WTC11 (cell line): ENCODE measurements at regions not wholly inside any gene's neighbourhood (a gene's known extent, or its start where the extent isn't known, plus 50 kb on each side); places are given as distances from the start of the nearest gene placed in this dataset.

Experiments
- ATAC-seq: fragments of 200-7000 bp; cut with Tn5 transposase; 2 replicates; pipeline ENCODE4 v1.10.0; 2021; ENCODE audit warnings: mild to moderate bottlenecking, moderate library complexity
- CTCF ChIA-PET: fragments of 300-600 bp; sonication (Branson Sonifier 250); formaldehyde crosslinking; loops from one replicate; lab custom pipeline; 2021; ENCODE audit warnings: antibody characterized with exemption; lab: Charles Lee
- POLR2A ChIA-PET: fragments of 350-600 bp; sonication (Branson Sonifier 250); formaldehyde crosslinking; loops from one replicate; lab custom pipeline; 2021; ENCODE audit warnings: antibody characterized with exemption; lab: Charles Lee
- DNase-seq: peaks from one replicate; pipeline ENCODE4 v3.0.0; 2021; ENCODE audit warnings: low spot score
- H3K27ac Mint-ChIP-seq: 2 replicates; pipeline ENCODE4 v1.8.0; 2021; ENCODE audit warnings: mixed read lengths
- H3K27me3 Mint-ChIP-seq: 2 replicates; pipeline ENCODE4 v1.8.0; 2021; ENCODE audit warnings: low read depth, mild to moderate bottlenecking, moderate library complexity, mixed read lengths
- H3K36me3 Mint-ChIP-seq: 2 replicates; pipeline ENCODE4 v1.8.0; 2021; ENCODE audit warnings: mixed read lengths
- H3K4me1 Mint-ChIP-seq: 2 replicates; pipeline ENCODE4 v1.8.0; 2022; ENCODE audit warnings: mixed read lengths
- H3K4me3 Mint-ChIP-seq: 2 replicates; pipeline ENCODE4 v1.8.0; 2021; ENCODE audit warnings: mild to moderate bottlenecking, moderate library complexity, mixed read lengths
- H3K9me3 Mint-ChIP-seq: 2 replicates; pipeline ENCODE4 v1.8.0; 2021; ENCODE audit warnings: mixed read lengths
- AFF4 ChIP-seq: sonication (generic); formaldehyde crosslinking; IDR thresholded peaks from 2 replicates; pipeline ENCODE4 v1.8.1; 2023; ENCODE audit warnings: mild to moderate bottlenecking, missing genetic modification reagents, borderline replicate concordance
- ATF1 ChIP-seq: sonication (generic); formaldehyde crosslinking; IDR thresholded peaks from 2 replicates; pipeline ENCODE4 v1.8.1; 2023; ENCODE audit warnings: mild to moderate bottlenecking, moderate library complexity, missing genetic modification reagents
- CBFB ChIP-seq: sonication (generic); formaldehyde crosslinking; IDR thresholded peaks from 2 replicates; pipeline ENCODE4 v1.8.1; 2022; ENCODE audit warnings: mild to moderate bottlenecking, low read depth, missing genetic modification reagents
- EMX1 ChIP-seq: fragments of 250-450 bp; sonication (Bioruptor Pico); IDR thresholded peaks from 2 replicates; pipeline ENCODE4 v1.8.0; 2021; ENCODE audit warnings: mild to moderate bottlenecking
- ESRRA ChIP-seq: sonication (generic); formaldehyde crosslinking; IDR thresholded peaks from 2 replicates; pipeline ENCODE4 v1.8.1; 2022; ENCODE audit warnings: mild to moderate bottlenecking, missing genetic modification reagents, borderline replicate concordance
- FOXP1 ChIP-seq: sonication (generic); formaldehyde crosslinking; IDR thresholded peaks from 2 replicates; pipeline ENCODE4 v1.8.0; 2022; ENCODE audit warnings: missing genetic modification reagents, mild to moderate bottlenecking, moderate library complexity, borderline replicate concordance
- FOXP4 ChIP-seq: sonication (generic); formaldehyde crosslinking; IDR thresholded peaks from 2 replicates; pipeline ENCODE4 v1.8.0; 2022; ENCODE audit warnings: mild to moderate bottlenecking, missing genetic modification reagents
- SOX15 ChIP-seq: fragments of 250-450 bp; sonication (Bioruptor Pico); IDR thresholded peaks from 2 replicates; pipeline ENCODE4 v1.9.0; 2021; ENCODE audit warnings: mild to moderate bottlenecking
- TEAD4 ChIP-seq: sonication (generic); formaldehyde crosslinking; IDR thresholded peaks from 2 replicates; pipeline ENCODE4 v1.8.0; 2022; ENCODE audit warnings: mild to moderate bottlenecking, missing genetic modification reagents
- USF1 ChIP-seq: sonication (generic); formaldehyde crosslinking; IDR thresholded peaks from 2 replicates; pipeline ENCODE4 v1.8.0; 2022; ENCODE audit warnings: mild to moderate bottlenecking, missing genetic modification reagents
- USF2 ChIP-seq: sonication (generic); formaldehyde crosslinking; IDR thresholded peaks from 2 replicates; pipeline ENCODE4 v1.8.1; 2023; ENCODE audit warnings: mild to moderate bottlenecking, missing genetic modification reagents, moderate library complexity
- ZBTB21 ChIP-seq: sonication (generic); formaldehyde crosslinking; IDR thresholded peaks from 2 replicates; pipeline ENCODE4 v1.8.1; 2023; ENCODE audit warnings: mild to moderate bottlenecking, missing genetic modification reagents, borderline replicate concordance
- ZNF263 ChIP-seq: sonication (generic); formaldehyde crosslinking; IDR thresholded peaks from 2 replicates; pipeline ENCODE4 v1.8.1; 2022; ENCODE audit warnings: low read depth, mild to moderate bottlenecking, moderate library complexity, missing genetic modification reagents
- TF ChIP-seq, protein P1 (sequence below): sonication (generic); formaldehyde crosslinking; IDR thresholded peaks from 2 replicates; pipeline ENCODE4 v1.8.1; 2023; ENCODE audit warnings: mild to moderate bottlenecking, missing genetic modification reagents, moderate library complexity
- TF ChIP-seq, protein P2 (sequence below): sonication (generic); formaldehyde crosslinking; IDR thresholded peaks from 2 replicates; pipeline ENCODE4 v1.8.0; 2022; ENCODE audit warnings: missing genetic modification reagents
- TF ChIP-seq, protein P3 (sequence below): sonication (generic); formaldehyde crosslinking; conservative IDR thresholded peaks from 2 replicates; pipeline ENCODE4 v1.8.1; 2022; ENCODE audit warnings: mild to moderate bottlenecking, missing genetic modification reagents

DNA sequence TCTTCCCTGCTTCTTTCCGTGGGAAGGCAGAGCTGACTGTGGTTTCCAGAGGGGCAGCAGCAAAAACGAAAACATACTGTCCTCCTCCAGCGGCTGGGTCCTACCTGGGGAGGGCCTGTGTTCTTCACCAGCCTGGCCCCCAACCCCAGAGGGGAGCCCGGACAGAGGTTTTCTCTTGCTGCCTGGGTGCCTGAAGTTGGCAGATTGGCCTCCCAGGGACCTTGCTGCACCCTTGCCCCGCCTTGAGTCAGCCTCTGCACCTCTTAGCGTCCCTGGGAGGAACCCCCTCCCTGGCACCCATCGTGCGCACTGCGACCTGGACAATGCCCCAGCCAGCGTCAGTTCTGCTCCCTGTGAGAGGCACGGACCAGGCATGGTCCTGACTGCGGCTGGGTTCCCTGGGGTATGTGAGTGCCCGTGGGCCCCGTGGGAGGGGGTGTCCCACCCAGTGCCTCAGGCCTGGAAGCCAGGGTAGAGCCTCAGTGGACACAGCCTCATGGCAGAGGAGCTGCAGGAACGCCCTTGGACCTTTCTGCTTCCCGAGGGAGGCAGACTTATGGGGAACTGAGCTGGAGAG is 56.8 kb upstream of the PRR23E start (continued):
- no peak for TF ChIP-seq AFF4
- TF ChIP-seq, protein P1, sequence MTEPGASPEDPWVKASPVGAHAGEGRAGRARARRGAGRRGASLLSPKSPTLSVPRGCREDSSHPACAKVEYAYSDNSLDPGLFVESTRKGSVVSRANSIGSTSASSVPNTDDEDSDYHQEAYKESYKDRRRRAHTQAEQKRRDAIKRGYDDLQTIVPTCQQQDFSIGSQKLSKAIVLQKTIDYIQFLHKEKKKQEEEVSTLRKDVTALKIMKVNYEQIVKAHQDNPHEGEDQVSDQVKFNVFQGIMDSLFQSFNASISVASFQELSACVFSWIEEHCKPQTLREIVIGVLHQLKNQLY (CRISPR knock-in tag) = no peak
- no peak for TF ChIP-seq TEAD4 (CRISPR knock-in tag)
- TF ChIP-seq FOXP4 (CRISPR knock-in tag) = no peak
- TF ChIP-seq EMX1 (CRISPR knock-in tag) = no peak
- no peak for TF ChIP-seq USF1 (CRISPR knock-in tag)
- no peak for TF ChIP-seq ESRRA (CRISPR knock-in tag)
- no peak for TF ChIP-seq SOX15 (CRISPR knock-in tag)
- TF ChIP-seq CBFB (CRISPR knock-in tag) = no peak

DNA sequence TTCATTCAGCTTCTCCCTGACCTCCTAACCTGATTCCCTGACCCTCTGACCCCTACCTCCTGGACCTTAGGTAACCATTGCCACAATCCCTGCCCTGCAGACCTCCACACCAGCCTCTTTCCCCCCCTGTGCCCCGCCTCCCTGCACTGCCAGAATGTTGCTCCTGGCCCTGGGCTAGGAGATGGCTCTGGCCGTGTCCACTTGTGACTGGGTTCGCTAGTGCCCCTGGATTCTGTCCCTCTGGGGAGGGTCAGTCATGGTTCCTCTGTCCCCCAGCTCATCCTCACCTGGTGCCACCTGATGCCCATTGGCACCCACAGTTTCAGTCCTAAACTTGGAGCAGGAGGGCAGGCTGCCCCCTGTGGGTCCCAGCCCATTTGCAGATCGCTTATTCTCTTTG is 56.2 kb upstream of the PRR23E start:
- H3K4me1 Mint-ChIP-seq = peaks cover 34% of the 10 kb centered on the region
- DNase-seq (no peak), ATAC-seq (no peak)
- no peaks in the 10 kb centered on the region for H3K36me3 Mint-ChIP-seq
- no peaks in the 10 kb centered on the region for H3K9me3 Mint-ChIP-seq
- ChIA-PET POLR2A (no interaction called here), CTCF (interaction anchor here (1.1 kb wide), 1 partner anchor 319 kb away, joined by 3 read pairs; no protein-coding TSS in a partner anchor)
- no peak overlapping the region for H3K4me3 Mint-ChIP-seq
- H3K27ac Mint-ChIP-seq = no peak overlapping the region
- peaks cover 38% of the 10 kb centered on the region for H3K27me3 Mint-ChIP-seq
- TF ChIP-seq AFF4 (no peak), ATF1 (CRISPR knock-in tag) (no peak), FOXP1 (CRISPR knock-in tag) (no peak), ZNF263 (no peak), USF2 (CRISPR knock-in tag) (no peak), ZBTB21 (CRISPR knock-in tag) (no peak), FOXP4 (CRISPR knock-in tag) (no peak)
- TF ChIP-seq, protein P2, sequence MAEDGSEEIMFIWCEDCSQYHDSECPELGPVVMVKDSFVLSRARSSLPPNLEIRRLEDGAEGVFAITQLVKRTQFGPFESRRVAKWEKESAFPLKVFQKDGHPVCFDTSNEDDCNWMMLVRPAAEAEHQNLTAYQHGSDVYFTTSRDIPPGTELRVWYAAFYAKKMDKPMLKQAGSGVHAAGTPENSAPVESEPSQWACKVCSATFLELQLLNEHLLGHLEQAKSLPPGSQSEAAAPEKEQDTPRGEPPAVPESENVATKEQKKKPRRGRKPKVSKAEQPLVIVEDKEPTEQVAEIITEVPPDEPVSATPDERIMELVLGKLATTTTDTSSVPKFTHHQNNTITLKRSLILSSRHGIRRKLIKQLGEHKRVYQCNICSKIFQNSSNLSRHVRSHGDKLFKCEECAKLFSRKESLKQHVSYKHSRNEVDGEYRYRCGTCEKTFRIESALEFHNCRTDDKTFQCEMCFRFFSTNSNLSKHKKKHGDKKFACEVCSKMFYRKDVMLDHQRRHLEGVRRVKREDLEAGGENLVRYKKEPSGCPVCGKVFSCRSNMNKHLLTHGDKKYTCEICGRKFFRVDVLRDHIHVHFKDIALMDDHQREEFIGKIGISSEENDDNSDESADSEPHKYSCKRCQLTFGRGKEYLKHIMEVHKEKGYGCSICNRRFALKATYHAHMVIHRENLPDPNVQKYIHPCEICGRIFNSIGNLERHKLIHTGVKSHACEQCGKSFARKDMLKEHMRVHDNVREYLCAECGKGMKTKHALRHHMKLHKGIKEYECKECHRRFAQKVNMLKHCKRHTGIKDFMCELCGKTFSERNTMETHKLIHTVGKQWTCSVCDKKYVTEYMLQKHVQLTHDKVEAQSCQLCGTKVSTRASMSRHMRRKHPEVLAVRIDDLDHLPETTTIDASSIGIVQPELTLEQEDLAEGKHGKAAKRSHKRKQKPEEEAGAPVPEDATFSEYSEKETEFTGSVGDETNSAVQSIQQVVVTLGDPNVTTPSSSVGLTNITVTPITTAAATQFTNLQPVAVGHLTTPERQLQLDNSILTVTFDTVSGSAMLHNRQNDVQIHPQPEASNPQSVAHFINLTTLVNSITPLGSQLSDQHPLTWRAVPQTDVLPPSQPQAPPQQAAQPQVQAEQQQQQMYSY (CRISPR knock-in tag) = no peak
- TF ChIP-seq, protein P3, sequence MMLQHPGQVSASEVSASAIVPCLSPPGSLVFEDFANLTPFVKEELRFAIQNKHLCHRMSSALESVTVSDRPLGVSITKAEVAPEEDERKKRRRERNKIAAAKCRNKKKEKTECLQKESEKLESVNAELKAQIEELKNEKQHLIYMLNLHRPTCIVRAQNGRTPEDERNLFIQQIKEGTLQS (CRISPR knock-in tag) = no peak
